Transverse colon (tissue), 4 donors: ENCODE measurements at regions not wholly inside any gene's neighbourhood (a gene's known extent, or its start where the extent isn't known, plus 50 kb on each side); places are given as distances from the start of the nearest gene placed in this dataset.

Source experiments
- CTCF ChIP-seq, 5 experiments: fragments of 200-600 bp in 3 of 5; fragments of 450-650 bp in 2 of 5; sonication (generic) in 3 of 5; IDR thresholded peaks; 1 replicate in 2 of 5; 2 replicates in 3 of 5; pipeline ENCODE4 v1.5.1; 2016 to 2017; ENCODE audit warnings: antibody characterized with exemption in 5 of 5, inconsistent platforms in 3 of 5, mild to moderate bottlenecking in 2 of 5, moderate library complexity in 1 of 5
- EP300 ChIP-seq: sonication (generic); formaldehyde crosslinking; IDR thresholded peaks from one replicate; pipeline ENCODE4 v1.6.1; 2017; ENCODE audit warnings: antibody characterized with exemption, low read depth
- POLR2A ChIP-seq: fragments of 450-650 bp; IDR thresholded peaks from one replicate; pipeline ENCODE4 v1.6.1; 2016; ENCODE audit warnings: antibody characterized with exemption, mild to moderate bottlenecking, moderate library complexity
- POLR2AphosphoS5 ChIP-seq, 3 donors: sonication (generic); formaldehyde crosslinking; IDR thresholded peaks; one replicate each; pipeline ENCODE4 v1.6.1; 2016; ENCODE audit warnings: antibody characterized with exemption in 3 of 3

DNA sequence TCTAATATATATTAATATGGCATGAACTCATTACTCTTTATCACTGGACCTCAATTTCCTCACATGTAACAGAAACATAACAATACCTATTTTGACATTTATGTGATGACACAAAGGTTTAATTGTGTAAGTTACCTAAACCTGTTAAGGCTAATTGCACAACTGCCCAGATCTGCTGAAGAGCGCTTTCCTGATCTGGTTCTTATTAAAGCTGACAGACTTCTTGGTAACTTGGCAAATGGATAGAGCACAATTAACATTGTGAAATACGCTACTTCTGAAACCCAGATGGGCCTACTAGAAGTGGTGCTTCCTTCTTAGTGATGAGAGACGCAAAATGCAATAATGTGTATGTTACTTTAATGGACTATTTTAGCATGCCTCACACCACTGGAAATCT, 1767.2 kb upstream of the RAG2 start:
- TF ChIP-seq POLR2AphosphoS5 (IDR thresholded peaks at IDR 0.05), result no peak
- TF ChIP-seq CTCF (IDR thresholded peaks at IDR 0.05), result no peak
- TF ChIP-seq POLR2A, result no peak
- TF ChIP-seq EP300, result no peak
